HG02623 (cell line): ENCODE measurements at regions not wholly inside any gene's neighbourhood (a gene's known extent, or its start where the extent isn't known, plus 50 kb on each side); places are given as distances from the start of the nearest gene placed in this dataset.
"Not testable (repeated sequence)": the region's sequence is repeated elsewhere in the genome, so short reads cannot be mapped to it uniquely, and the experiment has no call there.

ENCODE experiments used
- ATAC-seq: cut with Tn5 transposase; IDR thresholded peaks from one replicate; pipeline ENCODE4 v1.9.1; 2021; ENCODE audit warnings: moderate library complexity; ENCODE audit not compliant: unreplicated experiment

DNA sequence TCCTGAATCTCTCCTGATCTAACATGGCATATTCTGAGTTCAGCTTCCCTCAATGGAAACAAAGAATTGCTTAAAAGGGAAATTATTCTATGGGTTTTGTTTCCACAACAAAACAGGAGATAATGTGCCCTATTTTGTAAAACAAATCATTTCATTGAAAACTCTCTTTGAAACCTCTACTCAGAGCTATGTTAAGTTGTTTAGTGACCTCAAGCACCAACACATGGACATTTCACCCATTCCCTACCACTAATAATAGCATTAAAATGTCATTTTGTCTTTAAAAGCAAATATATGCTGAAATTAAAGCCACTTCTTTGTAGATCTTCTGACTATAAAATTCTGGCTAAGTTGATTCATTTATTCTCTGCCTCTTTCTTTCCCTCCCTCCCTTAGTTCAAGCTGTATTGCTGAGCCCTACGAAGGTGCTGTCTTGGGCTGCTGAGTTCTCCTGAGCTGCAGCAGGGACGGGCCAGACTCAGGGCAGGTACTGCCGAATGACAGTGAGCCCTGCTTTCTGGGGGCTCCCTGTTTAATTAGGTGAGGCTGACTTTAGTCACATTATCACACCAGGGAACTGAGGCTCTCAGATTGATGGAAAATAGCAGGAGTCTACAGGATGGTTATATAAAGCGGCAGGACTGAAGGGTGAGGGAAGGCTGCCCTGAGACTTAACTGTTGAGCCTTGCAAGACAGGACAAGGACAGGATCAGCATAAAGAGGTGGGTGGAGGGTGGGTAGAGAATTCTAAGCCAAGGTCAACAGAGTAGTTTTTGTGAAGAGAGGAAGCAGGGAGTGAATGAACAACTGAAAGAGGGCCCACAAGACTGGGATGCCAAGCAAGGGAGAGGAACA lies 1685.1 kb downstream of the SPATA31A7 start:
- ATAC-seq, result not testable (repeated sequence)

DNA sequence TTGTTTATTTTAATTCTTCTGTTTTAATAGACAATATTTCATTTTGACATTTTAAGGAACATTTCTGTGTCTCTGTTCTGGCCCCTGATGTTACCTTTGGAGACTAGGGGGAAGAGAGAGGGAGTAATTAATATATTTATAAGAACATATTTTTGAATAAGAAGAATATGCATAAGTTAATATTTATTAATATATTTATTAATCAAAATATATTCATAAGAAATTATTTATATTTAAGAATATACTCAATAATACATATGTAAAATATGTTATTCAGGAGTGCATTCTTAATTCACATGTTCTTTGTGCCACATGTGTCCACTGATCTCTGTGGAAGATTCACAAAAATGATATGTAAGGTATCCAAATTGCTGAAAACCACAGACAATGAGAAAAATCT lies 1687.7 kb downstream of the SPATA31A7 start:
- ATAC-seq, result not testable (repeated sequence)

GRCh38 chr9:62877987-62878386 lies 1688.2 kb downstream of the SPATA31A7 start:
- ATAC-seq, result not testable (repeated sequence)

- not testable (repeated sequence) for ATAC-seq
These were observed 1690.6 kb downstream of the SPATA31A7 start for GRCh38 chr9:62880453-62880852.

DNA sequence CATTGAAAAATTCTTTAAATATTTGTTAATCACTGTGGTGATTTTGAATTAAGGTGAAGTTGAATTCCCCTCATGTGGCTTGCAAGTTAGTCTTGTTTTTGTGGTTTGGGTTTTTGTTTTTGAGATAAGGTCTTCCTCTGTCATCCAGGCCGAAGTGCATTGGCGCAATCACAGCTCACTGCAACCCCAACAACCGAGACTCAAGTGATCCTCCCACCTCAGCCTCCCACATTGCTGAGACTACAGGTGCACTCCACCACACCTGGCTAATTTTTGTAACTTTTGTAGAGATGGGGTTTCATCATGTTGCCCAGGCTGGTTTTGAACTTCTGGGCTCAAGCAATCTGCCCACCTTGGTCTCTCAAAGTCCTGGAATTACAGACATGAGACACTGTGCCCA lies 1691.1 kb downstream of the SPATA31A7 start:
- ATAC-seq, result not testable (repeated sequence)

DNA sequence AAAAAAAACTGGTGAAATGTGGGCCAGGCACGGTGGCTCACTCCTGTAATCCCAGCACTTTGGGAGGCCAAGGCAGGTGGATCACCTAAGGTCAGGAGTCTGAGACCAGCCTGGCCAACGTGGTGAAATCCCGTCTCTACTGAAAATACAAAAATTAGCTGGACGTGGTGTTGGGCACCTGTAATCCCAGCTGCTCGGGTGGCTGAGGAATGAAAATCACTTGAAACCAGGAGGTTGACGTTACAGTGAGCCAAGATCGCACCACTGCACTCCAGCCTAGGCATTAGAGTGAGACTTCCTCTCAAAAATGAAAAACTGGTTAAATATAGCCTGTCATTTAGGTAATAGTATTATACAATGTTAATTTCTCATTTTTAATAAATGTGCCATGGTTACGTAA lies 1692.0 kb downstream of the SPATA31A7 start:
- not testable (repeated sequence) for ATAC-seq

DNA sequence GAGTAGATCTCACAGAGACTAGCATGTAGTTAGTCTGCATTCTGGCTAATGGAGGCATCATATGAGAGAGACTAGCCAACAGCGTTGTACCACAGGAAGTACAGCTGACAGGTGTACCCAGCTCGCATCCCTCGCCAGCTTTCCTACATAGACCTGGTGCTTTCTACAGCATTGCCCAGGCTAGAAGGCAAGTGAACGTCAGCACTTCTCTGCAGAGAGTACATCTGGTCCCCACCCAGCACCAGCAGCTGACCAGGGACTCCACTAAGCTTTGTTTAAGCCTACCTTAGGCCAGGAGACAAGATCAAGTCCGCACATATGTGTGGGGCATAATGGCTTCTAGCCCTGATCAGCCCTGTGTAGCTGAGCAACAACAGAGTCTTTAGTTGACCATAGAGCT lies 1692.9 kb downstream of the SPATA31A7 start:
- not testable (repeated sequence) for ATAC-seq

GRCh38 chr9:62896692-62897091 lies 1706.9 kb downstream of the SPATA31A7 start:
- not testable (repeated sequence) for ATAC-seq

- ATAC-seq, result not testable (repeated sequence)
These were observed 1707.8 kb downstream of the SPATA31A7 start for GRCh38 chr9:62897411-62898225.

DNA sequence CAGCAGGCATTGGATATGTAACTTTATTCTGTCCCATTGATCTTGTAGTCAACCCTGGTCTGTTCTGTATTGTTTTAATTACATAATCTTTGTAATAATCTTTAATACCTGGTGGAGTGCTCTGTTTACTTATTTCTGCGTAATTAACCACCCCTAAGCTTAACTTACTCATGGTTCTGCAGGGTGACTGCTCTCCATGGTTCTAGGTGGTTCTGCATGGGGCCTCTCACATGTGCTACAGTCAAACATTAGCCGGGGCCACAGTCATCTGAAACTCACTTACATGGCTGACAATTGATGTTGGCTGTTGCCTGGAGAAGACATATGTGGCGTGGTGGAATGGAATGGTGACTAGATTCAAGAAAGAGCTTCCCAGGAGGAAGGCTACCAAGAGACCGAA lies 1709.8 kb downstream of the SPATA31A7 start:
- ATAC-seq, result not testable (repeated sequence)

GRCh38 chr9:62904061-62904460 lies 1714.2 kb downstream of the SPATA31A7 start:
- ATAC-seq, result not testable (repeated sequence)

- not testable (repeated sequence) for ATAC-seq
These were observed 1715.9 kb downstream of the SPATA31A7 start for GRCh38 chr9:62905722-62906121.

DNA sequence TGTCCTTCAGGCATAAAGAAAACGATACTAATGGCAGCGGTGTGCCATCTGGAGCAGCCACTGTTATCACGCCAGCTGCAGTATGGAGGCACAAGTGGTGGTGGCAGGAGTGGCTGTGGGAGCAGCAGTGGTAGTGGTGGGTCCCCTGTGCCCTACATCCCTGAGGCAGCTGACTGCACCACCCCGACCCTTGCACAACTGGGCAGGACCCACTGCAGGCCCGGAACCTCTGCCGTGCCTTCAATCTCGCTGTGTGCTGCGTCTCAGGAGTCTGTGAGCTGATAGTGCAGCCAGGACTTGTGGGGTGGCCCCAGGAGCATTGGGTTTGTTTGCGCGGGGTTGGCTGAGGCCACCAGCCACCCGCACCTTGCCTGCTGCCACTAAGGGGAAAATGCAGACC lies 1718.0 kb downstream of the SPATA31A7 start:
- not testable (repeated sequence) for ATAC-seq

DNA sequence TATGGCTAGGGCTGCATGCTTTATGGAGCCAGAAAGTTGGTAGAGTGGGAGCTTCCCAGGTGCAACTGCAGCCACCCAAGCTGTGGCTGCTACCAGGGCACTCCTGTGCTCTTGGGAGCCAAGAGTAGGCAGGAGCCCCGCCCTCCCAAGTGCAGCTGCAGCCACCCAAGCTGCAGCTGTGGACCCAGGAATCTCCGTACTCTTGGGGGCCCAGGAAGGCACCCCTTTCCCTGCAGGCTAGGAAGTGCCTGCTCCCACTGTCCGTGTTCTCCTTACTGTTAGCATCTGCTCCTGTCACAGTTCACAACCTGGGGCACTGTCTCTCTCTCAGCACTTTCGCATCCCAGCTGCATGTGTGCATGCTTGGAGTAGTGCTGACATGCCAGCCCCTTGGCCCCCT lies 1718.4 kb downstream of the SPATA31A7 start:
- not testable (repeated sequence) for ATAC-seq

- ATAC-seq, result not testable (repeated sequence)
These were observed 1719.6 kb downstream of the SPATA31A7 start for GRCh38 chr9:62909447-62909846.

GRCh38 chr9:62912278-62912677 lies 1722.4 kb downstream of the SPATA31A7 start:
- ATAC-seq, result not testable (repeated sequence)

- ATAC-seq, result not testable (repeated sequence)
These were observed 1725.3 kb downstream of the SPATA31A7 start for GRCh38 chr9:62915168-62915567.

DNA sequence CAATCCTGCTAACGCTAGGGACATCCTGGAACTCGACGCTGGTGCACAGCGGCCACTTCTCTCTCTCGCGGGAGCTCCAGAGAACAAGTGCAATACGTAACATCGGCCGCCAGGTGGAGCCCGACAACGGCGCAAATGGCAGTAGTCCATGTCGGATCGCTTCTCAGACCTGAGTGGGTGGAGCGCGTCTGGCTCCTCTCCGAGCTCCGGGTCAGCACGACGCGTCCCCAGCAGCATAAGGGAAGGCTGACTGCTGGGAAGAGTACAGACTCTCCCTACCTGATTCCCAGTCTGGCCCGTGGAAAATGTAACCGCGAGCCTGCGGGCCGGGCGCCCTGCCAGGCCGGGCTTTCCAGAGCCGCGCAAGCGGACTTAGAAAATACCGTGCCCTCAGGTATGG lies 1725.8 kb downstream of the SPATA31A7 start:
- peak; percentile 97 for ATAC-seq

DNA sequence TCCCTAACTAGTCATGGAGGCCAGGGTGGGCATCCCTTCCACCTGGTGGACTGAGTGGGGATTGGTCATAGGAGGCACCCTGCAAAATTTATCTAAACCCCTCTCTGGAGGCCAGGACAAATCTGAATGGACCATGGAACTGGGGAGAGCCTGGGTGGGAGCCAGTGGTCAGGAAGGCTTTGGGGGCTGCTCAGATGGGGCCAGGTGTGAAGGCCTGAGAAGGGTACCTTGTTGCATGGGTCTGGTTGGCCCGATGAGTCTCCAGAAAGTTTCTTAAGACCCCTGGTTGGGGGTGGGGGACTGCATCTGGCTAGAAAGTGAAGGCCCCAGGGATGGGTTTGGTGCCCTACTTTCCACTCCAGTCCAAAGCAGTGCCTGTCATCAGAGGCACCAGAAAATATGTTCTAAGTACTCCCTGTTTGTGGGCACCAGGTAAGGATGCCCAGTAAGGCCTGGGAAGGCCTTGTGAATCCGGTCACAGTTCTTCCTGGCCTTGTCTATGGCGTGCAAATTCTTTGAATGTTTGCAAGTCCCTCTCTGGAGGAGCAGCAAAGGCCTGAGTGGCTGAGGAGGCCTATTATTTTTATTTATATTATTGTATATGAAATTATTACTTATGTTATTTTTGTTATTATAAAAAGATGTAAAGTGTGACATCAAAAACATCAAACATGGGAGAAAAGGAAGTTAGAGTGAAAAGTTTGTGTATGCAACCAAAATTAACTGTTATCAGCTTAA lies 1729.0 kb downstream of the SPATA31A7 start:
- not testable (repeated sequence) for ATAC-seq

DNA sequence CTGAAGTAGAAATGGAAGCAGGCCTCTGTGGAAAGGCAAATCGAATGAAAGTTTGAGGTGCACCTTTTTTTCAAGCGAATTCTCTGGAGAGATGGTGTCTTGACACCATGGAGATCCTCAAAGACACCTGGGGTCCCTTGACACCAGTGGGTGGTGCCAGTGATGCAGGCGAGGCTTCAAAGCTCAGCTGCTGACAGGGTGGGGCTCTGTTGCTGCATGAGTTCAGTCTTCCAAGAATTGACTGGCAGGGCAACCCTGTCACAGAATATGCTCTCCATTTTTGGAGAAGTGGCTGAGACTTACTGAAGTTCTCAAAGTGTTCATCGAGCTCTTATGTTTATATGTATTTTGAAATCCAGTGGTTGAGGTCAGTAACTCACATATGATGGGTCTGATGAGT lies 1741.6 kb downstream of the SPATA31A7 start:
- ATAC-seq, result not testable (repeated sequence)

DNA sequence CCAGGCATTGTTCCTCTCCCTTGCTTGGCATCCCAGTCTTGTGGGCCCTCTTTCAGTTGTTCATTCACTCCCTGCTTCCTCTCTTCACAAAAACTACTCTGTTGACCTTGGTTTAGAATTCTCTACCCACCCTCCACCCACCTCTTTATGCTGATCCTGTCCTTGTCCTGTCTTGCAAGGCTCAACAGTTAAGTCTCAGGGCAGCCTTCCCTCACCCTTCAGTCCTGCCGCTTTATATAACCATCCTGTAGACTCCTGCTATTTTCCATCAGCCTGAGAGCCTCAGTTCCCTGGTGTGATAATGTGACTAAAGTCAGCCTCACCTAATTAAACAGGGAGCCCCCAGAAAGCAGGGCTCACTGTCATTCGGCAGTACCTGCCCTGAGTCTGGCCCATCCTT lies 1763.0 kb downstream of the SPATA31A7 start:
- not testable (repeated sequence) for ATAC-seq
